ENCODE measurements at regions not wholly inside any gene's neighbourhood (a gene's known extent, or its start where the extent isn't known, plus 50 kb on each side); places are given as distances from the start of the nearest gene placed in this dataset.

DNA sequence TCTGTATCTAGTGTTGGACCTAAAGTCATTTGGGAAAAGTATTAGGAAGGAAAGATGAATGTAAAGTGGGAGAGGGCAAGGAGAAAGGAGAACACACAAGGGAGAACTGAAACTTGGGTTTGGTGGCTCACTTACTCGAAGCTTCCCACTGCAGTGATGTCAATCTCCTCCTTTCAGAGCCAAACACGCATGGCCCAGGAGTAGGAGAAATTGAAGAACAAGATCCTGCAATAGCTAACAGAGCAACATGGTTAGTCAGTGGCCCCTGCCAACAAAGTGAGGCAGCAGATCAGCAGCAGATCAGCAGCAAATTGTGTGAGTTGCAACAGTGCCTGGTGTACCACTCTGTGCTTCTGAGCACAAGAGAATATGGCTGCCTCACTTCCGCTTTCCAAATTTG lies 366.4 kb downstream of the PSAT1 start:
- H3K4me3 ChIP-seq (ENCODE audit: low read depth, low read length): no peak overlapping the region

DNA sequence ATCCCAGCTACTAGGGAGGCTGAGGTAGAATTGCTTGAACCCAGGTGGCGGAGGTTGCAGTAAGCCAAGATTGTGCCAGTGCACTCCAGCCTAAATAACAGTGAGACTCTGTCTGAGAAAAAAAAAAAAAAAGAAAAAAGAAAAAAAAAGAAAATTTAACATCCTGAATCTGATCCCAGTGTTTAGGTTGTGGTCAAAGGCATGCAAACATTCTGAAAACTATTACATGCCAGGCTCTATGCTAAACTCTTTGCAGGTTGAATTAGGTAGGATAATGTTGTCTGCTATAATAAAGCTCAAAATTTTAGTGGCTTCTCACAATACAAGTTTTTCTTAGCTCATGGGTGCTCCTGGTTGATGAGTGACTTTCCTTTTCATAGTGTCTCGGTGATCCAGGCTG lies 367.4 kb downstream of the PSAT1 start:
- DNase-seq (ENCODE audit: low read depth): no peak
- no peak overlapping the region for H3K4me3 ChIP-seq (ENCODE audit: low read depth, low read length)
- in situ Hi-C loops (cut with HindIII; ENCODE audit: low sequenced_read_pairs): no loop called here
- no peak for TF ChIP-seq CTCF (IDR thresholded peaks at IDR 0.05; ENCODE audit: low read depth, low read length, missing control alignments)

More for the DNA sequence above, 366.4 kb downstream of the PSAT1 start:
- in situ Hi-C loops (cut with HindIII; ENCODE audit: low sequenced_read_pairs): no loop called here
- DNase-seq (ENCODE audit: low read depth): no peak
- TF ChIP-seq CTCF (IDR thresholded peaks at IDR 0.05; ENCODE audit: low read depth, low read length, missing control alignments): no peak

DNA sequence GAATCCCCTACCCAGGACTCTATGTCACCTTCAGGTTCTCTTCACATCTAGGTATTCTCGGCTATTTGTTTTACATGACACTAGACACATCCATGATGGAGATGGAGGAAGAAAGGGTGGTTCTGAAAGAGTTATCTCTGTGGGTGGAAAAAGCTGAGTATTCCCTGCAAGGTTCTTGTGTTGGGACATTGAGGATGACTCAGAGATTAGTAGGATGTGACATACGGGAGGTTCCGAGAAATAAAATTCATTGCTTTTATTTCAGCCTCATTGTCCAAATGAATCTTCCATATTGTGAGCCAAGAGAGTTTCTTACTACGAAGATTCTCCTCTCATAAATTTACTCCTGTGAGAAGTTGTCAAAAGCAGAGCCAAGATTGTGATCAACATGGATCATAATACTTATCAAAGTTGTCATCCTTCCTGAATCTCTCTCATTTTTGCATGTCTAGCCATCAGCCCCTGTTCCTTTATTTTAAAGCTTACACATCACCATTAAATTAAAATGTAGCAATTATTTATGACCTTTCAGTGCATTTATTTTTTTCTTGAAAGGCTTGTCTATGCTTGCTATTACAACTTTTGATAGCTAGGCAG lies 370.0 kb downstream of the PSAT1 start:
- no peak for TF ChIP-seq CTCF (IDR thresholded peaks at IDR 0.05; ENCODE audit: low read depth, low read length, missing control alignments)
- in situ Hi-C loops (cut with HindIII; ENCODE audit: low sequenced_read_pairs): no loop called here
- no peak overlapping the region for H3K4me3 ChIP-seq (ENCODE audit: low read depth, low read length)
- DNase-seq (ENCODE audit: low read depth): no peak

DNA sequence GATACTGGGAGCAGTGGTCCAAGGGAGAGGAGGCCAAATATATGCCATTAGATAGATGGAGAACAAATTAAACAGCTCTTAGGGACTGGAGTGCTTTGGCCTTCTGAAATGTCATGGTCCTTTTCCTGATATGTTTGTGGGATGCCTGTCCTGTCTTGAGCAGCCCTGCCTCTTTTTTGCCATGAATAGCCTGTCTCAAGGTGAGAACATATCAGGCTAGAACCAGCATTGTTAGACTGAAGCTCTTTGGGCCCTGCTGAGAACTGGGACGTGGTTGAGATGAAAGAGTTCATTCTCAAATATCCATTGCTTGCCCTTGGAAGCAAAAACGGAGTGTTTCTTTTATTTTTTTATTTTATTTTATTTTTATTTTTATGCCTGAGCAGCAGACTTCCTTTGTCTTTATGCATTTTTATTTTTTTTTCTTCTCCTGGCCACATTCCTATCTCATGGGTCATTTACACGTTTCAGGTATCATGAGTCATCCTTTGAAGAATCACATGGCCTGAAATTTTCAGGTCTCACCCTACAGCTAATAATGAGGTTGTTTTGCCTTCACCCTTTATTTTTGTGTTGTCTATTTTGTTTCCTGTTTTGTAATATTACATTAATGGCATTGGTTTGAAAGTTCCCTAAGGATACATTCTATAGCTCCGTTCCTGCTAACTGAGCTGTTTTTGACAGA lies 371.4 kb downstream of the PSAT1 start:
- H3K4me3 ChIP-seq (ENCODE audit: low read depth, low read length): no peak overlapping the region
- DNase-seq (ENCODE audit: low read depth): no peak
- TF ChIP-seq CTCF (IDR thresholded peaks at IDR 0.05; ENCODE audit: low read depth, low read length, missing control alignments): no peak
- in situ Hi-C loops (cut with HindIII; ENCODE audit: low sequenced_read_pairs): no loop called here

DNA sequence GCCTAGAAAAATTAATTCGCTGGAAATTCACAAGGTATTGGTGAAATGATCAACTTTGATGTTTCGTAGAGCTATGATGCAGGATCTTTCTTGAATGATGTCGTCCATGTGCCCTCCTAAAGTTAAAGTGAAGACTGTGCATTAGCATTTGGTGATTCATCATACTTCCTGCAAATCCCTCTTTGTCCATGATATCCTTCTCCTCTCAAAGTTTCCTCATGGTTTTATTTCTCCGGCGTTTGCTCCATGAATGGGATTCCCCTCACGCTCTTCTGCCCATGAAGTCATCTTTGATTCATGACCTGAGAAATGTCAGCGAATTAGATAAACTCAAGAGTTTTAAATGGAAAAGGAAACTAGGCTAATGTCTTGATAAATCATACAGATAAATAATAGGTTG lies 372.7 kb downstream of the PSAT1 start:
- no peak overlapping the region for H3K4me3 ChIP-seq (ENCODE audit: low read depth, low read length)
- in situ Hi-C loops (cut with HindIII; ENCODE audit: low sequenced_read_pairs): no loop called here
- TF ChIP-seq CTCF (IDR thresholded peaks at IDR 0.05; ENCODE audit: low read depth, low read length, missing control alignments): no peak
- DNase-seq (ENCODE audit: low read depth): no peak

GRCh38 chr9:78671785-78672184 lies 374.9 kb downstream of the PSAT1 start:
- H3K4me3 ChIP-seq (ENCODE audit: low read depth, low read length): no peak overlapping the region
- no peak for DNase-seq (ENCODE audit: low read depth)
- TF ChIP-seq CTCF (IDR thresholded peaks at IDR 0.05; ENCODE audit: low read depth, low read length, missing control alignments): no peak
- in situ Hi-C loops (cut with HindIII; ENCODE audit: low sequenced_read_pairs): no loop called here
